ENCODE measurements at regions not wholly inside any gene's neighbourhood (a gene's known extent, or its start where the extent isn't known, plus 50 kb on each side); places are given as distances from the start of the nearest gene placed in this dataset.

- no peak for TF ChIP-seq CTCF (IDR thresholded peaks at IDR 0.05)
- DNase-seq (ENCODE audit: low spot score): no peak
- no peak for ATAC-seq (ENCODE audit: low FRiP score)
These were observed 732.3 kb downstream of the BRD1 start for GRCh38 chr22:49095366-49095765.

DNA sequence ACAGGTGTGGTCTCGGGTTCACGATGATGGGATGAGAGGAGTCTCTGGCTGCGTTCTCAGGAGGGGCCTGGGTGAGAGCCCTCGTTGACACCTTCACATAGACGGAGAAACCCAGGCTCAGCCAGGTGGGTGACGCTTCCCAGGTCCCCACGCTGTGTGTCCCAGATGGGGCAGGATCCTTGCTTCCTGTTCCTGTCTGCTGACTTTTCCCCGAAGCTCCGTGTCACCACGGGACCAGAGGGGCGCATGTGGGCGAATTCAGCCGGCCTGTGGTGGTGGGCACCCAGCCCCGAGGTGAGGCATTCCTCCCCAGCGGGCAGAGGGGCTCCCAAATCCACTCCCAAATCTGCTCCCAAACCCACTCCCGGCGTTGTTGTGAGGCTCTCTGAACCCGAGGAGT lies 732.8 kb downstream of the BRD1 start:
- no peak for DNase-seq (ENCODE audit: low spot score)
- ATAC-seq (ENCODE audit: low FRiP score): no peak
- TF ChIP-seq CTCF (IDR thresholded peaks at IDR 0.05): no peak

DNA sequence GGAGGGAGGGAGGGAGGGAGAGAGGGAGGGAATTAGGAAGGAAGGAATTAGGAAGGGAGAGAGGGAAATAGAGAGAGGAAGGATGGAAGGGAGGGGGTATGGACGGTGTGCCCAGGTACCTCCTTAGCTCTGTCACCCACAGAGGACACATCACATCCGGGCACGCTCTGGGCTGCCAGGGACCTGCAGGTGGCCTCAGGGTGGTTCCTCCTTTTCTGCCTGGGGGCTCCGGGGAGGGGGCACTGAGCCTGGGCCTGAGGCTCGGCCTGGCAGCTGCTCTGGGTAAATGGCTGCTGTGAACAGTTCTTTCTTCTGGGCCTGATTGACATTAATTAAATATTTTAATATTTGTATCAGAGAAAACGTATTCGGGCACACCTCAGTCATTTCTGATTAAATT lies 733.5 kb downstream of the BRD1 start:
- no peak for DNase-seq (ENCODE audit: low spot score)
- no peak for TF ChIP-seq CTCF (IDR thresholded peaks at IDR 0.05)
- ATAC-seq (ENCODE audit: low FRiP score): no peak

- ATAC-seq (ENCODE audit: low FRiP score) (no peak), DNase-seq (ENCODE audit: low spot score) (no peak)
- no peak for TF ChIP-seq CTCF (IDR thresholded peaks at IDR 0.05)
These were observed 734.3 kb downstream of the BRD1 start for GRCh38 chr22:49093192-49093880.

DNA sequence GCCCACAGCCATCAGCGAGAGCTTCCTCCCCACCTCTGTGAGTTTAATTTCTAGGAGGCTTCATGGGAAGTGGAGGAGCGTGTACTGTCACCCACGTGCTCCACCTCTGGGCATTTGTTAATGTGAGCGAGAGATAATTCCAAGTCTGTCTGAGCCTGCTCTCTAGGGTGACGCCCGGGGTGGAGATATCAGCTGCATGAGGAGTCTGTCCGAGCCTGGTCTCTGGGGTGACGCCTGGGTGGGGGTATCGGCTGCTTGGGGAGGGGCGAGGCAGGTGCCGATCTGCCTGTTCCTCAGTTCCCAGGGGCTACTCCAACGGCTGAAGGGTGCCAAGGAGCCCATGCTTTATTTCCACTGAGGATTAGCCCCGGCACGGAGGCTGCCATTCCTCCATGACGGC lies 735.0 kb downstream of the BRD1 start:
- no peak for ATAC-seq (ENCODE audit: low FRiP score)
- no peak for DNase-seq (ENCODE audit: low spot score)
- TF ChIP-seq CTCF (IDR thresholded peaks at IDR 0.05): no peak

DNA sequence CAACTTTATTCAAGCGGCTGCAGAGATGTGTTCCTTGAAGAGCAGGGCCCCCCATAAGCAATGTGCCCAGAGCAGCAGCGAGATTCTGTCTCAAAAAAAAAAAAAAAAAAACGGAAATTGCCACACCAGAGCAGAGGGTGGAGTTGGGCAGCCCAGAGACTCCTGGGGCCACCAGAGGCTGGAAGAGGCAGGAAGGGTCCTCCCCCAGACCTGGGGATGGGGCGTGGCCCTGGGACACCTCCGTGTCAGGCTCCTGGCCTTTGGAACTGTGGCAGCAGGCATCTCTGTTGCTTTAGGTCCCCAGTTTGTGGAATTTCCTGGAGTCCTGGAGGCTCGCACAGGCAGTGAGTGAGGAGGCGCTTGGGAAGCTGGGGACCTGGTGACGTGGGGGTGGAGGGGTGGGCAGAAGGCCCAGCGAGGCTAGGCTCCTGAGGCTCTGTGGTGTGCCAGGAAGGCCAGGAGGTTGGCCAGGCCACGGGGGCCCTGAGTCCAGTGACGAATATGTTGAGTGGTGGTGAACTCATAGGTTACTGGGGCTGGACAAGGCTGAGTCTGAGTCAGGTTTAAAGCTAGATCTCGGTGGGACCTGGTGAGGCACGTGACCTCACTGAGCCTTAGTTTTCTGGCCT lies 735.6 kb downstream of the BRD1 start:
- DNase-seq (ENCODE audit: low spot score) (no peak), ATAC-seq (ENCODE audit: low FRiP score) (no peak)
- TF ChIP-seq CTCF (IDR thresholded peaks at IDR 0.05): no peak

- no peak for ATAC-seq (ENCODE audit: low FRiP score)
- DNase-seq (ENCODE audit: low spot score): no peak
- TF ChIP-seq CTCF (IDR thresholded peaks at IDR 0.05): no peak
These were observed 736.2 kb downstream of the BRD1 start for GRCh38 chr22:49091451-49091850.

Data from omental fat pad (tissue), 3 donors.